HG03095 (cell line): ENCODE measurements at regions not wholly inside any gene's neighbourhood (a gene's known extent, or its start where the extent isn't known, plus 50 kb on each side); places are given as distances from the start of the nearest gene placed in this dataset.
A peak's percentile ranks its signal among the peaks of the same experiment; 100 is the strongest.

Experiments used
- ATAC-seq: cut with Tn5 transposase; IDR thresholded peaks from one replicate; pipeline ENCODE4 v1.9.1; 2021; ENCODE audit warnings: moderate library complexity; ENCODE audit not compliant: unreplicated experiment

GRCh38 chr4:177681902-177682301 lies 239.7 kb upstream of the AGA start:
- no peak for ATAC-seq

GRCh38 chr4:177687117-177687516 lies 244.9 kb upstream of the AGA start:
- ATAC-seq = no peak

DNA sequence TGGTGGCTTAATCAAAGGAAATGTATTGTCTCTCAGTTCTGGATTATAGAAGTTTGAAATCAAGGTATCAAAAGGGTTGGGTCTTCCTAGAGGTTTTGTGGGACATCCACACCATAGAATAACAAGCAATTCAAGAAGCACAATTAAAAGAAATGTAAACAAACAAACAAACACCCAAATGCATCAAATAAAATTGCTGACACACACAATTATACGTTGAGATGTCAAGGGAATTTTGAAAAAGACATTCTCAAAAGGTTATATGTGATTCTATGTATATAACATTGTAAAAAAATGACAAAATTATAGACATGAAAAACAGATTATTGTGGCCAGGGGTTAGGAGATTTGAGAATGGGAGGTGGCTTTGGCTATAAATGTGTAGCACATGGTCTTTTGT lies 250.7 kb upstream of the AGA start:
- no peak for ATAC-seq

DNA sequence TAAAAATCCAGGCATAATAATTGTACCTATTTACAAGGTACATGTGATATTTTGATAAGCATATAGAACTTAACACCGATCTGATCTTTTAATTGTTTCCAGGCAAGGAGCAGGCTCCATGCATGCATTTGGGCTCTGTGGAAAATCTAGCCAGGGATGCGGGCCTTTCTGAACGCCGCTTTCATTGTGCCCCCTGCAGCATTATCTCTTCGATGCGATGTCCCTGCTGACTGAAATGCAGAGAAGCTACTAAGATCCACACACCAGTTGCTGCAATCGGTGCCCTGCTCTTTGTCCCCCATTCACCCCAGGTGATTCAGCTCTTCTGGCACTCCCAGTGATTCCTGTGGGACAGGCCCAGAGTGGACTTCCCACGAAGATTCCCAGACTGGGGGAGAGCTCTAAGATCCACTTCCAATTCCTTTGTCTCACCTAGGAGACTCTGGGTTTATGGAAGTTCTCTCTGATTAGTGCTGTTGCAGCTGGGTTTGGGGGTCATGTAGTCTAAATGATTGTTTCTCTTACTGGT lies 254.3 kb upstream of the AGA start:
- ATAC-seq = no peak

- no peak for ATAC-seq
Observed at GRCh38 chr4:177699365-177700213, 257.4 kb upstream of the AGA start.

DNA sequence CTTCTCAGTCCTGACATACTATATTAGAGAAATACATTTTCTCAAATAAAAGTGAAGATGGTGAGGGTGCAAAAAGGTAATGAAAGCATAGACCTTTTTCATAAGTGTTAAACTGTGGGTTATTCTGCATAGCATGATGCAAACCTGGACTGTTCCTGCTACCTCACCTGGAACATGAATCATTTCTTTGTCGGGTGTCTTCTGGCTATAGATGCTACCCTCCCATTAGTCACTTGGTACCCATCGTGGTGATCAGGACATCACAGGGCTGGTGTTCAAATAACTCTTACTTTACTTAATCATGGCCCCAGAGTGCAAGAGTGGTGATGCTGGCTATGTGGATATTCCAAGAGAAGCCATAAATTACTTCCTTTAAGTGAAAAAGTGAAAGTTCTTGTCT lies 264.7 kb upstream of the AGA start:
- ATAC-seq = no peak

DNA sequence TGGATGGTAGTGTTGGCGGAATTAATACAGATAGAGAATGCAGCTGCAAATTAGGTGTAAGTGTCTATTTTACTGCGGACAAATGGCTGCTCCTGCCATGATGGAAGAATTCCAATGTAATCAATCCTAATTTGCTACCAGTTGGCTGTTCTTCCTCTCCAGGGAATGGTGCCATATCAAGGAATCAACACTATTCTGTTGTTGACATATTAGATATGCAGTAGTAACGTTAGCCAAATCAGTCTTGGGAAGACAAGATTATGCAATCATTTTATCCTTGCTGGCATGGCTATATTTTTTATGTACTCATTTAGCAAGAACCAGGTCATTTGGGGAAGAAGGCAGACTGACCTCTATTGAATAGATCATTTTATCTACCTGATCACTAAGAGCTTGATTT lies 271.2 kb upstream of the AGA start:
- ATAC-seq = no peak

DNA sequence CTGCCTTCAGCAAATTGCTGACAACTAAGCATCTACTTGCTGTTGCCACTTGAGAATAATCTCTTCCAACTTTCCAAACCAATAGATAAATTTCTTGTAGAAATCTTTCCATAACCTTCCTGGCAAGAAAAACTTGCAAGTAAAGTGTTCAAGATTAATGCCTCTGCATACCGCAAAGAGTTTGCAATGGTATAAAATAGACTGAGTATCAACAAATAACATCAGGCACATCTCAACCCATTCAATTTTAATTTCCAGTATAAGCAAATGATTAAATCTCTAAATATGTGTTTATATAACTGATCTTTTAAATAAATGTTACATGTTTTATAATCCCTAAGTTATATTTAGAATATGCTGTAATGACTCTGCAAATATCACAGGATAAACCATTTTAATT lies 275.2 kb upstream of the AGA start:
- ATAC-seq = no peak

DNA sequence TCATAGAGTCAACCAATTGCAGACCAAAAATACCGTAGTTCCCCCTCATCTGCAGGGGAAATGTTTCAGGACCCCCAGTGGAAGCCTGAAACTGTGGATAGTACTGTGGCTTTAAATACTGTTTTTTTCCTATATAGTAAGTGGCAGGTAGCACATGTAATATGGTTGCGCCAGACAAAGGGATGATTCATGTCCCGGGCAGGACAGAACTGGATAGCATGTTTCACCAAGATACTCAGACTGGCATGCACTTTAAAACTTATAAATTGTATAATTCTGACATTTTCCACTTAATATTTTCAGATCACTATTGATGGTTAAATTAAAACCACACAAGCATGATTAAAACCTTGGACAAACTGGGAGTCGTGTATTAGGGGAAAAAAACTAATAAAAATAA lies 276.3 kb upstream of the AGA start:
- ATAC-seq = no peak

DNA sequence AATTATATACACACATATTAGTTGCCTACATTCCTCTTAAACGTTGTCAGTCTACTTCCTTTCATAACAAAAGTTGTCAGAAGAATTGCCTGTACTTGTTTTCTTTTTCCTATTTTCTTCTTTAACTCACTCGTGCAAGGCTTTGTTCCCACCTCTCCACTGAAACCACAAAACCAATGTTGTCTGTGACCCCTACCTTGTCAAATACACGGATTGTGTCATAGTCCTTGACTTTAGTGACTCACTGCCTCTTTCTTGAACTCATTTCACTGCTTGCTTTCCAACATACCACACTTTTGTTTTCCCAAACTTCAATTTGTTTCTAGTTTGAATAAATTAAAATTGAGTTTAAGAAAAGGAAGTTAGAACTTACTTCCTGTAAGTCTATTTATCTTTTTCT lies 283.9 kb upstream of the AGA start:
- no peak for ATAC-seq

GRCh38 chr4:177728361-177729152 lies 286.3 kb upstream of the AGA start:
- no peak for ATAC-seq

DNA sequence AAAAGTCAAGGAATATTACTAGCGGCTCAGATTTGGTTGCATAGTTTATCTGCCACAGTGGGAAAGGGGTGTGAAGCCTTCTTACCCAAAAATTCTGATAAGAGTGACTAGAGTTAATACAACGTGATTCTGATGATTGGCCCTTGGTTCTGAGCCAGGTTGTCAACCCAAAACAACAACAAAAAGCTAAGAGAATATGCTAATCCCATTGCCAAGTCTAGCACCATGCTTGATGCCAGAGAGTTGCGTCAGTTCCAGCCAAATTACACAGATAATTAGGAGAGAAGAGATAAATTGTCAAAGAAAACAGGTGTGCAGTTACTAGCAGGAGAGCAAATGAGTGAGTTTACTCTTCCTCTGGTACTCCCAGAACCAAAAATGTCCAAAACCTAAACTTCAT lies 287.4 kb upstream of the AGA start:
- ATAC-seq = no peak

GRCh38 chr4:177737387-177737940 lies 295.2 kb upstream of the AGA start:
- ATAC-seq = no peak

DNA sequence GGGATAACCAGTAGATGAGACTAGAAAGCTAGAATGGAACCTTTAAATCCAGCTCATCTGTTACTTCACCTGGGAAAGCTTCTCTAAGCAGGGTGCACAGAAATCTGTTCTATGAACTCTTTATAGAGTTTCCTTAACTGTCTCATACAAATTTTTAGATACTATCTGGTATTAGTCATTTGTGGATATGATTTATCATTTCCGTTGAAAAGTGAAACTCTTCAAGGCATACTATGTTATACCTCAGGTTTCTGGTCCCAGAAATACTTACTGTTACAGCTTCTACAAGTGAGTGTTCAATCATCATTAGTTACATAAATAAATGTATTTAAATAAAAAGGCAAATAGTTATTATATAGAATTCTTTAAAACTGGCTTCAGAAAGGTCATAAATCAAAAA lies 298.3 kb upstream of the AGA start:
- ATAC-seq = peak; percentile 61

- ATAC-seq = no peak
Observed at GRCh38 chr4:177759729-177760128, 317.5 kb upstream of the AGA start.

DNA sequence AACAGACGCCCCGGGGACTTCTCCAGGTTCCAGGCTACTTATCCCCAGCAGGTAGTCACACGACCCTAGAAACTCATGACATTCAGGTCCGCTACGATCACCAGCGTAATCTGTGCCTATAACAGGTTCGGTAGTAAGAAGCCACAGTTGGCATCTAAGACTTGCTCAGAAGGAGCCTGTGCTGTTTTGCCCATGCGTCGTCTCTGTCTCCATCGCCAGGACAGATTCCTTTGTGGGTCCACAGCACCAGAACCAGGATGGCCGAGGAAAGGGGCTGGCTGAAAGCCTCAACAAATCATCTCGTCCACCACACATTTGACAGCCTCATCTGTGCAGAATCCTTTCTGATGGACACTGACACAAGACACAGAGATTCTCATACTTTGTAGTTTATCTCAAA lies 319.5 kb upstream of the AGA start:
- ATAC-seq = no peak

DNA sequence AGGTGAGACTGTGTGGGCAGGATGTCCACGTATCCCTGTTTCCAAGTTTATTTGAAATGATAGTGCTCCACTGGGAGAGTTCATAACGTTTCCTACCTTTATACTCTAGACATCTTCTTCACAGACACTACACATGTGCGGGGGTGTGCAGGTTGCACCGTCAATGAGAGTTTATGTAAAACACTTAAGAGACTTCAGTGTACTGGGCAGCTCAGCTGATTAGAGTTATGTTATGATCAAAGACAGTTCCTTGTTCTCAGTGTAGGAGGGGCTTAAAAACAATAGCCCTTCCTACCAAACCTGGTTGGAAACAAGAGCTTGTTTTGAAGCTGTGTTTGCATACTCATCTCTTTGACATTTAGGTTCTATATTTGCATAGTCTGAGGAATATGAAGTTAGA lies 326.9 kb upstream of the AGA start:
- ATAC-seq = no peak

DNA sequence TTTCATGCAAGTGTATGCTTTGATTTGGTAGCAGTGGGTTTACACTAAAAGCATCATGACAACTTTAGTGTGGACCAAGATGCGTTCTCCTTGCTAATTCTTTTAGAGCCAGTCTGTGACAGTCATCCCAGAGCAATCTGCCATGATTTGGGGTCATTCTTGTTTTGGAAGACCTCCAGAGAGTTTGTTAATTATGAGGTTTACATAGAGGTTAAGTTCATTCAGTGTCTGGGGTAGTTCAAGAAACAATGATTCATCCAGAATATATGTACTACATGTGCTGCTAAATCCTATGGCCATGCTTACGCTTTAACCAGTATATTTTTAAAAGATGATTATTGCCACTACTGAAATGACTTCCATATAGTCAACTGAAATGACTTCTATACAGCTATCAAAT lies 328.5 kb upstream of the AGA start:
- ATAC-seq = no peak

GRCh38 chr4:177771645-177772044 lies 329.4 kb upstream of the AGA start:
- no peak for ATAC-seq

GRCh38 chr4:177778623-177779022 lies 336.4 kb upstream of the AGA start:
- ATAC-seq = no peak

DNA sequence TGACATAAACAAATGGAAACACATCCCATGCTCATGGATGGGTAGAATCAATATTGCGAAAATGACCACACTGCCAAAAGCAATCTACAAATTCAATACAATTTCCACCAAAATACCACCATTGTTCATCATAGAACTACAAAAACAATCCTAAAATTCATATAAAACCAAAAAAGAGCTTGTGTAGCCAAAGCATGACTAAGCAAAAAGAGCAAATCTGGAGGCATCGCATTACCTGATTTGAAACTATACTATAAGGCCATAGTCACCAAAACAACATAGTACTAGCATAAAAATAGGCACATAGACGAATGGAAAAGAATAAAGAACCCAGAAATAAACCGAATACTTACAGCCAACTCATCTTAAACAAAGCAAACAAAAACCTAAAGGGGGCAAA lies 342.8 kb upstream of the AGA start:
- no peak for ATAC-seq

DNA sequence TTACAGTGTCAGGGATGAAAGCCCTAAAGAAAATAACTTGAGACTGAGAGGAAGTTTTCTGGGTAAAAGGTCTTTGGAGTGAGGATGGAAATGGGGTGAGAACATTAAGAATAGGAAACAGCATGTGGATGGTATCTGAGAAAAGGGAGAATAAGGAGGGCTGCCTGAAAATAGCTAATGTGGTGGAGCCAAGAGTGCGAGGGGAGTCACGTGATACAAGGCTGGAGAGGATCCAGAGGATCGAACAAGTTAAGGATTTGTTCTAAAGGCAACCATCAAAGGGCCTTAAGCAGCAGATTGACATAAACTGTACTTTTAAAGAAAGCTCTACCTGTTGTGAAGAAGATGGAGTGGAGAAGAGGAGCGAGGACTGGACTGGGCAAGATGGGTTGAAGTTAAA lies 347.4 kb upstream of the AGA start:
- no peak for ATAC-seq
